Ovary (tissue), 3 donors: ENCODE measurements at regions not wholly inside any gene's neighbourhood (a gene's known extent, or its start where the extent isn't known, plus 50 kb on each side); places are given as distances from the start of the nearest gene placed in this dataset.

Experiments
- EP300 ChIP-seq: sonication (generic); formaldehyde crosslinking; IDR thresholded peaks from one replicate; pipeline ENCODE4 v1.6.1; 2017; ENCODE audit warnings: antibody characterized with exemption
- POLR2A ChIP-seq: fragments of 450-650 bp; IDR thresholded peaks from one replicate; pipeline ENCODE4 v1.6.1; 2017; ENCODE audit warnings: antibody characterized with exemption, mild to moderate bottlenecking, moderate library complexity
- TF ChIP-seq, protein P1 (sequence below), 3 donors: fragments of 450-650 bp in 2 of 3; fragments of 200-600 bp in 1 of 3; IDR thresholded peaks; one replicate each; pipeline versions ENCODE4 v1.5.1 to v1.8.0; 2016 to 2022; ENCODE audit warnings: antibody characterized with exemption in 3 of 3, mild to moderate bottlenecking in 1 of 3
- donor health status: DM: no; HTN: no; CAD: no.

DNA sequence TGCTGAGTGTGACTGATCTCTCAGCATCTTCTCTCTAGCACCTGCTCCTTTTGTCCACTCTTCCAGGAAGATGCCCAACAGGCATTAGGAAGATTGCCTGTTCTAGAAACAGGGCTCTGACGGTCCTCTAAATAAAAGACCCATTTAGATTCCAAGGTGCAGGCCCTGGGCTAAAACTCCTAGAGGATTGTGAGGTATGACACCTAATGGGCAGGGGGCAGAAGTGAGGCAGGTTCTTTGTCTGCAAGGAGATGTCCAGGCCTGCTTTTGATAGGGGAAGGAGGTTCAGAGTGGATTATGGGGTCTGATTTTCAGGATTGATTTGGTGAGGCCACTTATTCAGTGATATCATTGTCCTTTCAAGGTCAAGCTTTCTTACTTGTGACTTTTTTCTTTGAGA is 140.8 kb upstream of the TRPC7 start:
- TF ChIP-seq, protein P1, sequence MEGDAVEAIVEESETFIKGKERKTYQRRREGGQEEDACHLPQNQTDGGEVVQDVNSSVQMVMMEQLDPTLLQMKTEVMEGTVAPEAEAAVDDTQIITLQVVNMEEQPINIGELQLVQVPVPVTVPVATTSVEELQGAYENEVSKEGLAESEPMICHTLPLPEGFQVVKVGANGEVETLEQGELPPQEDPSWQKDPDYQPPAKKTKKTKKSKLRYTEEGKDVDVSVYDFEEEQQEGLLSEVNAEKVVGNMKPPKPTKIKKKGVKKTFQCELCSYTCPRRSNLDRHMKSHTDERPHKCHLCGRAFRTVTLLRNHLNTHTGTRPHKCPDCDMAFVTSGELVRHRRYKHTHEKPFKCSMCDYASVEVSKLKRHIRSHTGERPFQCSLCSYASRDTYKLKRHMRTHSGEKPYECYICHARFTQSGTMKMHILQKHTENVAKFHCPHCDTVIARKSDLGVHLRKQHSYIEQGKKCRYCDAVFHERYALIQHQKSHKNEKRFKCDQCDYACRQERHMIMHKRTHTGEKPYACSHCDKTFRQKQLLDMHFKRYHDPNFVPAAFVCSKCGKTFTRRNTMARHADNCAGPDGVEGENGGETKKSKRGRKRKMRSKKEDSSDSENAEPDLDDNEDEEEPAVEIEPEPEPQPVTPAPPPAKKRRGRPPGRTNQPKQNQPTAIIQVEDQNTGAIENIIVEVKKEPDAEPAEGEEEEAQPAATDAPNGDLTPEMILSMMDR (IDR thresholded peaks at IDR 0.05), result no peak
- TF ChIP-seq POLR2A, result no peak
- no peak for TF ChIP-seq EP300
